BLaER1 treated with 17β-estradiol and CSF1 and Interleukin-3, amounts not matched to agents 10 nM and 100 nM (cell line): ENCODE measurements at regions not wholly inside any gene's neighbourhood (a gene's known extent, or its start where the extent isn't known, plus 50 kb on each side); places are given as distances from the start of the nearest gene placed in this dataset.

Experiments used
- H3K27ac ChIP-seq, 11 experiments: shearing (Covaris generic); formaldehyde crosslinking; 2 replicates each; pipeline ENCODE4 v1.8.1; 2022
- H3K27me3 ChIP-seq, 11 experiments: shearing (Covaris generic); formaldehyde crosslinking; 2 replicates each; pipeline ENCODE4 v1.8.1; 2022
- H3K36me3 ChIP-seq, 11 experiments: shearing (Covaris generic); formaldehyde crosslinking; 2 replicates each; pipeline ENCODE4 v1.8.1; 2022
- H3K4me1 ChIP-seq, 10 experiments: shearing (Covaris generic); formaldehyde crosslinking; 2 replicates each; pipeline ENCODE4 v1.8.1; 2022
- H3K4me2 ChIP-seq, 11 experiments: shearing (Covaris generic); formaldehyde crosslinking; 2 replicates each; pipeline ENCODE4 v1.8.1; 2022
- H3K4me3 ChIP-seq, 10 experiments: shearing (Covaris generic); formaldehyde crosslinking; 2 replicates each; pipeline ENCODE4 v1.8.1; 2022
- H3K9ac ChIP-seq, 11 experiments: shearing (Covaris generic); formaldehyde crosslinking; 2 replicates each; pipeline ENCODE4 v1.8.1; 2022
- H3K9me3 ChIP-seq, 11 experiments: shearing (Covaris generic); formaldehyde crosslinking; replicated peaks in 1 of 11; 2 replicates each; pipeline ENCODE4 v1.8.1; 2022
- H4K20me1 ChIP-seq, 11 experiments: shearing (Covaris generic); formaldehyde crosslinking; 2 replicates each; pipeline ENCODE4 v1.8.1; 2022
- Cebpa-rat ChIP-seq, 11 experiments: shearing (Covaris generic); IDR thresholded peaks; 2 replicates each; pipeline ENCODE4 v1.8.1; 2022

GRCh38 chr4:123545667-123546572 is 149.3 kb downstream of the SPRY1 start:
- Histone ChIP-seq H3K4me1 (no peaks in the 10 kb centered on the region), H3K4me2 (no peak overlapping the region), H4K20me1 (no peaks in the 10 kb centered on the region), H3K36me3 (no peaks in the 10 kb centered on the region), H3K27ac (no peak overlapping the region), H3K9ac (no peak overlapping the region), H3K4me3 (no peak overlapping the region), H3K9me3 (peaks cover 0 to 9% (median 0%) of the 10 kb centered on the region in 11 experiments; a peak in 7 of 22 replicates), H3K27me3 (no peaks in the 10 kb centered on the region)
- no peak for TF ChIP-seq Cebpa-rat (IDR thresholded peaks at IDR 0.05)

- no peaks in the 10 kb centered on the region for H3K36me3 ChIP-seq
- TF ChIP-seq Cebpa-rat (IDR thresholded peaks at IDR 0.05), result no peak
- H3K4me2 ChIP-seq, result no peak overlapping the region
- no peak overlapping the region for H3K27ac ChIP-seq
- H3K9ac ChIP-seq, result no peak overlapping the region
- peaks cover 0 to 9% (median 0%) of the 10 kb centered on the region in 11 experiments; a peak in 7 of 22 replicates for H3K9me3 ChIP-seq
- no peak overlapping the region for H3K4me3 ChIP-seq
- H4K20me1 ChIP-seq, result no peaks in the 10 kb centered on the region
- no peaks in the 10 kb centered on the region for H3K4me1 ChIP-seq
- no peaks in the 10 kb centered on the region for H3K27me3 ChIP-seq
These were observed 150.0 kb downstream of the SPRY1 start for GRCh38 chr4:123546573-123547060.

- H3K4me1 ChIP-seq, result no peaks in the 10 kb centered on the region
- no peak for TF ChIP-seq Cebpa-rat (IDR thresholded peaks at IDR 0.05)
- no peak overlapping the region for H3K4me3 ChIP-seq
- no peaks in the 10 kb centered on the region for H4K20me1 ChIP-seq
- peaks cover 0 to 9% (median 0%) of the 10 kb centered on the region in 11 experiments; a peak in 7 of 22 replicates for H3K9me3 ChIP-seq
- no peak overlapping the region for H3K27ac ChIP-seq
- H3K36me3 ChIP-seq, result no peaks in the 10 kb centered on the region
- H3K9ac ChIP-seq, result no peak overlapping the region
- no peaks in the 10 kb centered on the region for H3K27me3 ChIP-seq
- no peak overlapping the region for H3K4me2 ChIP-seq
These were observed 150.9 kb downstream of the SPRY1 start for GRCh38 chr4:123547216-123548165.

GRCh38 chr4:123553279-123553678 is 156.7 kb downstream of the SPRY1 start:
- peaks cover 0 to 22% (median 0%) of the 10 kb centered on the region in 10 experiments; a peak in 4 of 20 replicates for H3K4me1 ChIP-seq
- peaks cover 0 to 9% (median 0%) of the 10 kb centered on the region in 11 experiments; a peak in 7 of 22 replicates for H3K9me3 ChIP-seq
- TF ChIP-seq Cebpa-rat (IDR thresholded peaks at IDR 0.05), result no peak
- no peaks in the 10 kb centered on the region for H3K36me3 ChIP-seq
- no peaks in the 10 kb centered on the region for H3K27me3 ChIP-seq
- H3K27ac ChIP-seq, result no peak overlapping the region
- no peak overlapping the region for H3K4me3 ChIP-seq
- H3K4me2 ChIP-seq, result peak overlapping the region in 2 of 11 experiments; percentile 24 to 45; a peak in 3 of 22 replicates
- H3K9ac ChIP-seq, result no peak overlapping the region
- no peaks in the 10 kb centered on the region for H4K20me1 ChIP-seq

- Histone ChIP-seq H4K20me1 (no peaks in the 10 kb centered on the region), H3K36me3 (no peaks in the 10 kb centered on the region), H3K27me3 (no peaks in the 10 kb centered on the region), H3K4me2 (peak overlapping the region in 1 of 11 experiments; percentile 24; a peak in 2 of 22 replicates), H3K4me1 (peaks cover 0 to 22% (median 0%) of the 10 kb centered on the region in 10 experiments; a peak in 4 of 20 replicates), H3K9ac (no peak overlapping the region), H3K27ac (no peak overlapping the region), H3K4me3 (no peak overlapping the region), H3K9me3 (peaks cover 0 to 9% (median 0%) of the 10 kb centered on the region in 11 experiments; a peak in 7 of 22 replicates)
- no peak for TF ChIP-seq Cebpa-rat (IDR thresholded peaks at IDR 0.05)
These were observed 157.4 kb downstream of the SPRY1 start for GRCh38 chr4:123553733-123554637.

- H3K27me3 ChIP-seq, result no peaks in the 10 kb centered on the region
- H3K4me1 ChIP-seq, result peaks cover 0 to 22% (median 0%) of the 10 kb centered on the region in 10 experiments; a peak in 4 of 20 replicates
- no peak overlapping the region for H3K27ac ChIP-seq
- no peak overlapping the region for H3K9ac ChIP-seq
- H3K4me2 ChIP-seq, result peak overlapping the region in 2 of 11 experiments; percentile 22 to 50; a peak in 3 of 22 replicates
- H3K9me3 ChIP-seq, result peaks cover 0 to 6% (median 0%) of the 10 kb centered on the region in 11 experiments; a peak in 7 of 22 replicates
- H3K4me3 ChIP-seq, result no peak overlapping the region
- TF ChIP-seq Cebpa-rat (IDR thresholded peaks at IDR 0.05), result no peak
- H3K36me3 ChIP-seq, result no peaks in the 10 kb centered on the region
- H4K20me1 ChIP-seq, result no peaks in the 10 kb centered on the region
These were observed 158.2 kb downstream of the SPRY1 start for GRCh38 chr4:123554801-123555232.

GRCh38 chr4:123555233-123555806 is 158.7 kb downstream of the SPRY1 start:
- Histone ChIP-seq H4K20me1 (no peaks in the 10 kb centered on the region), H3K4me1 (peaks cover 0 to 22% (median 0%) of the 10 kb centered on the region in 10 experiments; a peak in 4 of 20 replicates), H3K27me3 (no peaks in the 10 kb centered on the region), H3K9me3 (peaks cover 0 to 4% (median 0%) of the 10 kb centered on the region in 11 experiments; a peak in 2 of 22 replicates), H3K4me3 (no peak overlapping the region), H3K4me2 (peak overlapping the region in 3 of 11 experiments; percentile 15 to 50 (median 22); a peak in 4 of 22 replicates), H3K36me3 (no peaks in the 10 kb centered on the region), H3K27ac (no peak overlapping the region), H3K9ac (no peak overlapping the region)
- TF ChIP-seq Cebpa-rat (IDR thresholded peaks at IDR 0.05), result no peak
